ENCODE measurements at regions not wholly inside any gene's neighbourhood (a gene's known extent, or its start where the extent isn't known, plus 50 kb on each side); places are given as distances from the start of the nearest gene placed in this dataset.

- Histone ChIP-seq H3K27me3 (peaks cover 0 to 25% (median 16%) of the 10 kb centered on the region in 4 donors), H3K27ac (no peak overlapping the region), H3K4me1 (peaks cover 4 to 13% (median 10%) of the 10 kb centered on the region in 4 donors), H3K9me3 (no peaks in the 10 kb centered on the region), H3K36me3 (no peaks in the 10 kb centered on the region), H3K4me3 (no peak overlapping the region)
- ATAC-seq (ENCODE audit: low FRiP score in 2 of 2): no peak
- no peak for TF ChIP-seq POLR2AphosphoS5 (IDR thresholded peaks at IDR 0.05)
- TF ChIP-seq POLR2A (IDR thresholded peaks at IDR 0.05): no peak
- TF ChIP-seq EP300 (IDR thresholded peaks at IDR 0.05): no peak
- TF ChIP-seq CTCF (IDR thresholded peaks at IDR 0.05): no peak
- WGBS, 2 donors: 89 to 100% methylated on average over 3 to 5 of the region's 5 CpGs
- peak in 1 of 2 donors; percentile 2 for DNase-seq
Observed at GRCh38 chr5:176747670-176748072, 62.7 kb upstream of the UNC5A start.

GRCh38 chr5:176748073-176748966 is 62.0 kb upstream of the UNC5A start:
- Histone ChIP-seq H3K4me3 (no peak overlapping the region), H3K36me3 (no peaks in the 10 kb centered on the region), H3K27ac (no peak overlapping the region), H3K4me1 (peaks cover 4 to 8% (median 5%) of the 10 kb centered on the region in 4 donors), H3K9me3 (no peaks in the 10 kb centered on the region), H3K27me3 (peaks cover 0 to 20% (median 10%) of the 10 kb centered on the region in 4 donors)
- ATAC-seq (ENCODE audit: low FRiP score in 2 of 2) (no peak), DNase-seq (peak in 1 of 2 donors; percentile 12)
- 79 to 82% methylated on average over 20 to 24 of the region's 24 CpGs for WGBS, 2 donors
- no peak for TF ChIP-seq CTCF (IDR thresholded peaks at IDR 0.05)
- TF ChIP-seq POLR2A (IDR thresholded peaks at IDR 0.05): no peak
- TF ChIP-seq EP300 (IDR thresholded peaks at IDR 0.05): no peak
- TF ChIP-seq POLR2AphosphoS5 (IDR thresholded peaks at IDR 0.05): no peak

DNA sequence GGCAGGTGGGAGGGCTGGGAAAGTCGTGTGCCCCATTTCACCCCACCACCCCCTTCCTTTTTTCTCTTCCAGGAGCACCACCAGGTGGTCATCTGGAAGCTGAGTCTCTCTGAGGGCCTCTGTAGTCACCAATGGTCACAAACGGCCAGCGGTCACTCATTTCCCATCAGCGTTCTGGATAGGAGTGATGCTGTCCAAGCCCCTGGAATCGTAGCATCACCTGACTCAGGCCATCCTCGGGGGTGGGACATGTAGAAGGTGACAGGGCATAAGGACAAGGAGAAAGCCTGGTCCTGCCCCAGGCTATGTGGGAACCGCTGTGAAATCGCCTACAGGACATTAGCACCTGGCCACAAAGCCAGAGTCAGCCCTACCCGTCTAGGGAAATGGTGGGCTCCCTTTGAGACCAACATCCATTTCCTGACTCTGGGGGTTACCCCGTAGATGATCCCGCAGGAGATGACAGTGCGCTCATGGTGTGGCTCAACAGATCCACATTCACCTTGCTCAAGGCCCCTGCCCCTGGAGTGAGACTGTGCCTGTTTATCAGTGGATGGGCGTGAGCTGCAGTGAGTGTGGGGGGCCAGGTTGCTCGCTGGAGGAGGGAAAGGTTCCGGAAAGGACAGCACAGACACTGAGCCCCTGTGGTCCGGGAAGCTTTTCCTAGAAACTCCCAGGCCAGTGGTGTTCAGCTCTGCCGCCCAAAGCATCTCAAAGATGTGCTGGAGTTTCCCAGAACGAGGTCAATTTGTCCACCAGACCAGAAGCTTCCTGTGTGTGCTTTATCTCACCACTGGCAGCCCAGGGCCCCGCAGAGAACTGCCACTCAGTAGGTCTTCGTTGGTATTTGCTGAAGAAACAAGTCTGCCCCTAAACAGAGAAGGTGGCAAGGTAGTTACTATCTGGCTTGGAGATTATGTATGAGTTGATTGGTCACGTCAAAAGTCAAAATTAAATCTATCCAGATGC is 61.1 kb upstream of the UNC5A start:
- no peaks in the 10 kb centered on the region for H3K4me1 ChIP-seq
- ATAC-seq (ENCODE audit: low FRiP score in 2 of 2) (no peak), DNase-seq (peak in 1 of 2 donors; percentile 13)
- TF ChIP-seq CTCF (IDR thresholded peaks at IDR 0.05) (no peak), POLR2AphosphoS5 (IDR thresholded peaks at IDR 0.05) (no peak), EP300 (IDR thresholded peaks at IDR 0.05) (no peak), POLR2A (IDR thresholded peaks at IDR 0.05) (no peak)
- WGBS, 2 donors: 72 to 80% methylated on average over 18 to 21 of the region's 21 CpGs
- H3K4me3 ChIP-seq: no peak overlapping the region
- H3K27me3 ChIP-seq: peaks cover 0 to 12% (median 4%) of the 10 kb centered on the region in 4 donors
- H3K9me3 ChIP-seq: no peaks in the 10 kb centered on the region
- H3K27ac ChIP-seq: no peak overlapping the region
- H3K36me3 ChIP-seq: no peaks in the 10 kb centered on the region

DNA sequence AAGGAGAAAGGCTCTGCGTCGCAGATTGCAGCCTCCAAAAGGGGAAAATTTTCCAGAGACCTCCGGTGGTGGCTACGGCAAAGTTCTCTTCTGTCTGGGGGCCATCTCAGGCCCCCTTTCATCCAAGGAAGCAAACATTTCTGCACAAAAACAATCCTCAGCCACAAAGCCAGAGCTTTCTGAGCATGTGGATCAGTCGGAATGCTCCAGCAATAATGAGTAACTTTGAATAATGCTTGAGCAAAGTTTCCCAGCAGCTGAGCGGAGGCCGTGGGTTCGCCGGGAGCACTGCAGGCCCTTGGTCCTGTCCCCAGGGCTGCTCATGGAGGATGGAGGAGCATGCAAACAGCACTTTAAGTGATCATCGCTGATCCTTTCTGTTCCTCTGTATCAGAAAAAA is 60.2 kb upstream of the UNC5A start:
- no peak for ATAC-seq (ENCODE audit: low FRiP score in 2 of 2)
- no peaks in the 10 kb centered on the region for H3K9me3 ChIP-seq
- H3K4me1 ChIP-seq: no peaks in the 10 kb centered on the region
- no peaks in the 10 kb centered on the region for H3K36me3 ChIP-seq
- peaks cover 0 to 7% (median 1%) of the 10 kb centered on the region in 4 donors for H3K27me3 ChIP-seq
- DNase-seq: peak in 1 of 2 donors; percentile 3
- no peak overlapping the region for H3K4me3 ChIP-seq
- TF ChIP-seq POLR2AphosphoS5 (IDR thresholded peaks at IDR 0.05) (no peak), EP300 (IDR thresholded peaks at IDR 0.05) (no peak), CTCF (IDR thresholded peaks at IDR 0.05) (no peak), POLR2A (IDR thresholded peaks at IDR 0.05) (no peak)
- H3K27ac ChIP-seq: no peak overlapping the region
- WGBS, 2 donors: 73 to 79% methylated on average over 10 of the region's 10 CpGs
